Activated T-helper 17 cell treated with anti-CD3 and anti-CD28 coated beads, Interleukin-2, amount 50 U/mL, for 72 hours (primary cell): ENCODE measurements at regions not wholly inside any gene's neighbourhood (a gene's known extent, or its start where the extent isn't known, plus 50 kb on each side); places are given as distances from the start of the nearest gene placed in this dataset.

ENCODE experiments used
- ATAC-seq: fragments of 150-1000 bp; cut with Tn5 transposase; replicated peaks from 2 replicates; pipeline ENCODE4 v1.10.0; 2021; ENCODE audit warnings: mild to moderate bottlenecking, moderate library complexity
- H3K27ac Mint-ChIP-seq: one replicate; pipeline ENCODE4 v1.8.0; 2022; ENCODE audit warnings: mixed read lengths
- H3K27me3 Mint-ChIP-seq: one replicate; pipeline ENCODE4 v1.8.0; 2022; ENCODE audit warnings: mixed read lengths
- H3K36me3 Mint-ChIP-seq: one replicate; pipeline ENCODE4 v1.8.0; 2022; ENCODE audit warnings: low read depth, mild to moderate bottlenecking, mixed read lengths
- H3K4me1 Mint-ChIP-seq: one replicate; pipeline ENCODE4 v1.8.0; 2022; ENCODE audit warnings: mixed read lengths
- H3K4me3 Mint-ChIP-seq: one replicate; pipeline ENCODE4 v1.8.0; 2022; ENCODE audit warnings: mild to moderate bottlenecking, mixed read lengths
- H3K9me3 Mint-ChIP-seq: one replicate; pipeline ENCODE4 v1.8.0; 2022; ENCODE audit warnings: mixed read lengths

GRCh38 chr13:84399320-84400085 is 517.2 kb upstream of the SLITRK1 start:
- H3K27me3 Mint-ChIP-seq: peaks cover 4% of the 10 kb centered on the region
- no peak for ATAC-seq
- peaks cover 11% of the 10 kb centered on the region for H3K9me3 Mint-ChIP-seq
- H3K36me3 Mint-ChIP-seq: no peaks in the 10 kb centered on the region
- H3K27ac Mint-ChIP-seq: no peak overlapping the region
- H3K4me3 Mint-ChIP-seq: no peak overlapping the region
- H3K4me1 Mint-ChIP-seq: no peaks in the 10 kb centered on the region

- ATAC-seq: no peak
- Mint-ChIP-seq H3K4me1 (no peaks in the 10 kb centered on the region), H3K27me3 (peaks cover 4% of the 10 kb centered on the region), H3K9me3 (peaks cover 26% of the 10 kb centered on the region), H3K4me3 (no peak overlapping the region), H3K27ac (no peak overlapping the region), H3K36me3 (no peaks in the 10 kb centered on the region)
These were observed 511.8 kb upstream of the SLITRK1 start for GRCh38 chr13:84393981-84394625.

- H3K4me1 Mint-ChIP-seq: no peaks in the 10 kb centered on the region
- H3K36me3 Mint-ChIP-seq: no peaks in the 10 kb centered on the region
- ATAC-seq: no peak
- H3K4me3 Mint-ChIP-seq: no peak overlapping the region
- no peak overlapping the region for H3K27ac Mint-ChIP-seq
- no peaks in the 10 kb centered on the region for H3K27me3 Mint-ChIP-seq
- peaks cover 3% of the 10 kb centered on the region for H3K9me3 Mint-ChIP-seq
These were observed 498.6 kb upstream of the SLITRK1 start for GRCh38 chr13:84380866-84381265.

GRCh38 chr13:84377106-84377505 is 494.8 kb upstream of the SLITRK1 start:
- Mint-ChIP-seq H3K9me3 (no peaks in the 10 kb centered on the region), H3K36me3 (no peaks in the 10 kb centered on the region)
- ATAC-seq: no peak

GRCh38 chr13:84366506-84366905 is 484.2 kb upstream of the SLITRK1 start:
- no peaks in the 10 kb centered on the region for H3K36me3 Mint-ChIP-seq
- ATAC-seq: no peak
- no peaks in the 10 kb centered on the region for H3K9me3 Mint-ChIP-seq
- no peaks in the 10 kb centered on the region for H3K27me3 Mint-ChIP-seq
- no peak overlapping the region for H3K4me3 Mint-ChIP-seq
- H3K4me1 Mint-ChIP-seq: no peaks in the 10 kb centered on the region
- no peak overlapping the region for H3K27ac Mint-ChIP-seq

More at GRCh38 chr13:84377106-84377505, 494.8 kb upstream of the SLITRK1 start:
- H3K4me3 Mint-ChIP-seq: no peak overlapping the region
- H3K27ac Mint-ChIP-seq: no peak overlapping the region
- no peaks in the 10 kb centered on the region for H3K27me3 Mint-ChIP-seq
- H3K4me1 Mint-ChIP-seq: no peaks in the 10 kb centered on the region

GRCh38 chr13:84362777-84363176 is 480.5 kb upstream of the SLITRK1 start:
- ATAC-seq: no peak

GRCh38 chr13:84360822-84361221 is 478.5 kb upstream of the SLITRK1 start:
- Mint-ChIP-seq H3K27ac (no peak overlapping the region), H3K9me3 (no peaks in the 10 kb centered on the region), H3K27me3 (no peaks in the 10 kb centered on the region), H3K4me3 (no peak overlapping the region), H3K4me1 (no peaks in the 10 kb centered on the region), H3K36me3 (no peaks in the 10 kb centered on the region)
- ATAC-seq: no peak

More at GRCh38 chr13:84362777-84363176, 480.5 kb upstream of the SLITRK1 start:
- Mint-ChIP-seq H3K27me3 (no peaks in the 10 kb centered on the region), H3K4me1 (no peaks in the 10 kb centered on the region), H3K4me3 (no peak overlapping the region), H3K9me3 (no peaks in the 10 kb centered on the region), H3K27ac (no peak overlapping the region), H3K36me3 (no peaks in the 10 kb centered on the region)

GRCh38 chr13:84358601-84359000 is 476.3 kb upstream of the SLITRK1 start:
- no peaks in the 10 kb centered on the region for H3K4me1 Mint-ChIP-seq

GRCh38 chr13:84352946-84353345 is 470.7 kb upstream of the SLITRK1 start:
- peaks cover 6% of the 10 kb centered on the region for H3K9me3 Mint-ChIP-seq
- H3K4me1 Mint-ChIP-seq: no peaks in the 10 kb centered on the region
- no peaks in the 10 kb centered on the region for H3K36me3 Mint-ChIP-seq
- no peak overlapping the region for H3K4me3 Mint-ChIP-seq
- no peak overlapping the region for H3K27ac Mint-ChIP-seq
- no peak for ATAC-seq
- no peaks in the 10 kb centered on the region for H3K27me3 Mint-ChIP-seq

More at GRCh38 chr13:84358601-84359000, 476.3 kb upstream of the SLITRK1 start:
- H3K27ac Mint-ChIP-seq: no peak overlapping the region
- no peak for ATAC-seq
- H3K9me3 Mint-ChIP-seq: no peaks in the 10 kb centered on the region
- H3K36me3 Mint-ChIP-seq: no peaks in the 10 kb centered on the region
- H3K27me3 Mint-ChIP-seq: no peaks in the 10 kb centered on the region
- H3K4me3 Mint-ChIP-seq: no peak overlapping the region

GRCh38 chr13:84339456-84339855 is 457.2 kb upstream of the SLITRK1 start:
- Mint-ChIP-seq H3K4me1 (no peaks in the 10 kb centered on the region), H3K9me3 (peaks cover under 1% of the 10 kb centered on the region), H3K36me3 (no peaks in the 10 kb centered on the region), H3K4me3 (no peak overlapping the region), H3K27me3 (no peaks in the 10 kb centered on the region), H3K27ac (no peak overlapping the region)
- no peak for ATAC-seq

- Mint-ChIP-seq H3K27me3 (no peaks in the 10 kb centered on the region), H3K9me3 (no peaks in the 10 kb centered on the region), H3K36me3 (no peaks in the 10 kb centered on the region), H3K27ac (no peak overlapping the region), H3K4me3 (no peak overlapping the region), H3K4me1 (no peaks in the 10 kb centered on the region)
- ATAC-seq: no peak
These were observed 450.1 kb upstream of the SLITRK1 start for GRCh38 chr13:84332346-84332745.

- Mint-ChIP-seq H3K27me3 (no peaks in the 10 kb centered on the region), H3K4me1 (no peaks in the 10 kb centered on the region), H3K27ac (no peak overlapping the region), H3K9me3 (no peaks in the 10 kb centered on the region), H3K36me3 (no peaks in the 10 kb centered on the region), H3K4me3 (no peak overlapping the region)
- no peak for ATAC-seq
These were observed 433.3 kb upstream of the SLITRK1 start for GRCh38 chr13:84315527-84315926.

GRCh38 chr13:84303035-84303434 is 420.8 kb upstream of the SLITRK1 start:
- Mint-ChIP-seq H3K4me1 (no peaks in the 10 kb centered on the region), H3K27ac (no peak overlapping the region), H3K27me3 (peaks cover 3% of the 10 kb centered on the region), H3K9me3 (no peaks in the 10 kb centered on the region), H3K4me3 (no peak overlapping the region), H3K36me3 (no peaks in the 10 kb centered on the region)
- ATAC-seq: no peak

GRCh38 chr13:84297251-84297650 is 415.0 kb upstream of the SLITRK1 start:
- Mint-ChIP-seq H3K4me1 (no peaks in the 10 kb centered on the region), H3K27me3 (no peaks in the 10 kb centered on the region), H3K36me3 (no peaks in the 10 kb centered on the region), H3K9me3 (peaks cover 3% of the 10 kb centered on the region), H3K27ac (no peak overlapping the region), H3K4me3 (no peak overlapping the region)
- no peak for ATAC-seq

GRCh38 chr13:84296401-84296800 is 414.1 kb upstream of the SLITRK1 start:
- Mint-ChIP-seq H3K4me1 (no peaks in the 10 kb centered on the region), H3K9me3 (peaks cover 3% of the 10 kb centered on the region), H3K36me3 (no peaks in the 10 kb centered on the region), H3K4me3 (no peak overlapping the region), H3K27ac (no peak overlapping the region), H3K27me3 (no peaks in the 10 kb centered on the region)
- no peak for ATAC-seq
